ENCODE measurements at regions not wholly inside any gene's neighbourhood (a gene's known extent, or its start where the extent isn't known, plus 50 kb on each side); places are given as distances from the start of the nearest gene placed in this dataset.

- no peak overlapping the region for H3K4me3 Mint-ChIP-seq
- peaks cover 4% of the 10 kb centered on the region for H3K4me1 Mint-ChIP-seq
- H3K27me3 Mint-ChIP-seq (ENCODE audit: low read depth): no peaks in the 10 kb centered on the region
- peak overlapping the region; percentile 87 to 95 (median 93) for H3K27ac Mint-ChIP-seq
- TF ChIP-seq, protein P1, sequence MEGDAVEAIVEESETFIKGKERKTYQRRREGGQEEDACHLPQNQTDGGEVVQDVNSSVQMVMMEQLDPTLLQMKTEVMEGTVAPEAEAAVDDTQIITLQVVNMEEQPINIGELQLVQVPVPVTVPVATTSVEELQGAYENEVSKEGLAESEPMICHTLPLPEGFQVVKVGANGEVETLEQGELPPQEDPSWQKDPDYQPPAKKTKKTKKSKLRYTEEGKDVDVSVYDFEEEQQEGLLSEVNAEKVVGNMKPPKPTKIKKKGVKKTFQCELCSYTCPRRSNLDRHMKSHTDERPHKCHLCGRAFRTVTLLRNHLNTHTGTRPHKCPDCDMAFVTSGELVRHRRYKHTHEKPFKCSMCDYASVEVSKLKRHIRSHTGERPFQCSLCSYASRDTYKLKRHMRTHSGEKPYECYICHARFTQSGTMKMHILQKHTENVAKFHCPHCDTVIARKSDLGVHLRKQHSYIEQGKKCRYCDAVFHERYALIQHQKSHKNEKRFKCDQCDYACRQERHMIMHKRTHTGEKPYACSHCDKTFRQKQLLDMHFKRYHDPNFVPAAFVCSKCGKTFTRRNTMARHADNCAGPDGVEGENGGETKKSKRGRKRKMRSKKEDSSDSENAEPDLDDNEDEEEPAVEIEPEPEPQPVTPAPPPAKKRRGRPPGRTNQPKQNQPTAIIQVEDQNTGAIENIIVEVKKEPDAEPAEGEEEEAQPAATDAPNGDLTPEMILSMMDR (IDR thresholded peaks at IDR 0.05; ENCODE audit: unreplicated experiment in 3 of 3): no peak
- H3K9me3 Mint-ChIP-seq: peaks cover 14% of the 10 kb centered on the region
- H3K36me3 Mint-ChIP-seq (ENCODE audit: low read depth): no peaks in the 10 kb centered on the region
Measured at GRCh38 chr5:82603033-82603987, 325.2 kb upstream of the RPS23 start.

GRCh38 chr5:82601861-82602260, 323.7 kb upstream of the RPS23 start:
- TF ChIP-seq, protein P1 (IDR thresholded peaks at IDR 0.05; ENCODE audit: unreplicated experiment in 3 of 3): no peak
- H3K36me3 Mint-ChIP-seq (ENCODE audit: low read depth): no peaks in the 10 kb centered on the region
- H3K9me3 Mint-ChIP-seq: peaks cover 8% of the 10 kb centered on the region
- H3K27me3 Mint-ChIP-seq (ENCODE audit: low read depth): no peaks in the 10 kb centered on the region
- peaks cover 4% of the 10 kb centered on the region for H3K4me1 Mint-ChIP-seq
- H3K4me3 Mint-ChIP-seq: no peak overlapping the region
- H3K27ac Mint-ChIP-seq: peak overlapping the region; percentile 86 to 95 (median 87)

GRCh38 chr5:82601077-82601476, 322.9 kb upstream of the RPS23 start:
- no peak overlapping the region for H3K4me3 Mint-ChIP-seq
- H3K27ac Mint-ChIP-seq: peak overlapping the region; percentile 86 to 95 (median 87)
- peaks cover 5% of the 10 kb centered on the region for H3K9me3 Mint-ChIP-seq
- H3K27me3 Mint-ChIP-seq (ENCODE audit: low read depth): no peaks in the 10 kb centered on the region
- H3K36me3 Mint-ChIP-seq (ENCODE audit: low read depth): no peaks in the 10 kb centered on the region
- H3K4me1 Mint-ChIP-seq: peaks cover 4% of the 10 kb centered on the region
- TF ChIP-seq, protein P1 (IDR thresholded peaks at IDR 0.05; ENCODE audit: unreplicated experiment in 3 of 3): no peak

GRCh38 chr5:82599692-82600091, 321.5 kb upstream of the RPS23 start:
- TF ChIP-seq, protein P1 (IDR thresholded peaks at IDR 0.05; ENCODE audit: unreplicated experiment in 3 of 3): no peak
- no peak overlapping the region for H3K4me3 Mint-ChIP-seq
- H3K36me3 Mint-ChIP-seq (ENCODE audit: low read depth): no peaks in the 10 kb centered on the region
- H3K27ac Mint-ChIP-seq: peak overlapping the region in 2 of 3 experiments; percentile 28 to 95
- peaks cover 4% of the 10 kb centered on the region for H3K4me1 Mint-ChIP-seq
- H3K9me3 Mint-ChIP-seq: peaks cover 5% of the 10 kb centered on the region
- H3K27me3 Mint-ChIP-seq (ENCODE audit: low read depth): no peaks in the 10 kb centered on the region

DNA sequence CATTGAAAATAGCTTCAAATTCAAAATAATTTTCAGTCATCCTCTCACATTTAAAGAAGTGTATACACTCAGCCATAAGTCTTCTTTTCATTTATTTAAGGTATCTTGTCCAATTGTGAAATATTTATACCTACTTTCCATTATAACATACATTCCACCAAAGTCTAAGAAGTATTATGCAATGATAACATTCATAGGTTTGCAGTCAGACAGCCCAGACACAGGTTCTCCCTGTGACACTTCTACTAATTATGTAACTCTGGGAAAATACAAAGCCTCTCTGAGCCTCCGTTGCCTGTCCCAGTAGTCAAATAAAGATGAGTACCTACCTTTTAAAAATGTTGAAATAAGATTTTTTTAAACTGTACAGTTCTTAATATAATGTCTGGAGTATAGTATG, 320.9 kb upstream of the RPS23 start:
- Mint-ChIP-seq H3K4me3 (no peak overlapping the region), H3K4me1 (peaks cover 4% of the 10 kb centered on the region), H3K9me3 (no peaks in the 10 kb centered on the region), H3K27ac (peak overlapping the region in 2 of 3 experiments; percentile 14 to 67), H3K27me3 (ENCODE audit: low read depth) (no peaks in the 10 kb centered on the region), H3K36me3 (ENCODE audit: low read depth) (no peaks in the 10 kb centered on the region)
- TF ChIP-seq, protein P1 (IDR thresholded peaks at IDR 0.05; ENCODE audit: unreplicated experiment in 3 of 3): no peak

All from nephron (organoid).